GM12878 (cell line): ENCODE measurements at regions not wholly inside any gene's neighbourhood (a gene's known extent, or its start where the extent isn't known, plus 50 kb on each side); places are given as distances from the start of the nearest gene placed in this dataset.

Experiments used
- ATAC-seq: fragments of 200-7000 bp; cut with Tn5 transposase; 3 replicates; pipeline ENCODE4 v1.9.1; 2020; ENCODE audit warnings: mild to moderate bottlenecking, moderate library complexity
- BruUV-seq: library from RNA; stranded (reverse); fragments of 400-500 nt; replicated peaks from 2 replicates; lab custom pipeline; 2021; lab: Mats Ljungman, UMichigan
- CTCF ChIA-PET: fragments of 300-600 bp; sonication (Branson Sonifier 250); formaldehyde crosslinking; extraction: SDS; loops from one replicate; lab custom pipeline; 2021; ENCODE audit warnings: inconsistent platforms; lab: Yijun Ruan, JAX
- POLR2A ChIA-PET: fragments of 350-600 bp; formaldehyde crosslinking; extraction: SDS; loops from one replicate; lab custom pipeline; 2021; ENCODE audit warnings: inconsistent platforms; lab: Charles Lee
- RAD21 ChIA-PET: fragments of 300-600 bp; sonication (Branson Sonifier 250); formaldehyde crosslinking; loops from one replicate; lab custom pipeline; 2023; ENCODE audit warnings: antibody characterized with exemption; ENCODE audit not compliant: unreplicated experiment; lab: Charles Lee
- SMC1A ChIA-PET: fragments of 300-600 bp; sonication (Branson Sonifier 250); formaldehyde crosslinking; loops from one replicate; lab custom pipeline; 2023; ENCODE audit not compliant: unreplicated experiment, uncharacterized antibody; lab: Charles Lee
- DNase-seq: peaks from one replicate; pipeline ENCODE4 v3.0.0-alpha.2; 2011; ENCODE audit warnings: low read depth, low spot score
- FAIRE-seq: peaks from 3 replicates; lab custom pipeline; 2011; peaks lifted over from hg19 to GRCh38; lab: Jason Lieb, UNC
- H2AFZ ChIP-seq: 2 replicates; pipeline ENCODE4 v1.6.0; 2011; ENCODE audit warnings: low read depth, low read length, control low read depth; ENCODE audit not compliant: control insufficient read depth
- H3K27ac ChIP-seq: 2 replicates; pipeline ENCODE4 v1.5.1; 2011; ENCODE audit warnings: control low read depth; ENCODE audit not compliant: control insufficient read depth, insufficient read depth
- H3K27me3 ChIP-seq, 2 experiments: replicated peaks in 1 of 2; 2 replicates each; pipeline versions ENCODE4 v1.6.0 to v1.6.1; 2011; ENCODE audit warnings: low read length in 1 of 2; ENCODE audit not compliant: control insufficient read depth in 2 of 2, insufficient read depth in 2 of 2
- H3K36me3 ChIP-seq, 2 experiments: 2 replicates each; pipeline ENCODE4 v1.5.1; 2011; ENCODE audit warnings: low read length in 1 of 2; ENCODE audit not compliant: control insufficient read depth in 2 of 2, insufficient read depth in 2 of 2
- H3K4me1 ChIP-seq: 2 replicates; pipeline ENCODE4 v1.6.1; 2011; ENCODE audit warnings: mild to moderate bottlenecking, low read length, moderate library complexity, mixed read lengths; ENCODE audit not compliant: control insufficient read depth, insufficient read depth
- H3K4me2 ChIP-seq: 2 replicates; pipeline ENCODE4 v1.6.0; 2011; ENCODE audit warnings: control low read depth; ENCODE audit not compliant: control insufficient read depth, insufficient read depth
- H3K4me3 ChIP-seq: fragments of 200-600 bp; sonication (generic); 2 replicates; pipeline ENCODE4 v1.5.1; 2016
- H3K79me2 ChIP-seq: 2 replicates; pipeline ENCODE4 v1.6.0; 2011; ENCODE audit warnings: low read length; ENCODE audit not compliant: control insufficient read depth, insufficient read depth
- H3K9ac ChIP-seq: 2 replicates; pipeline ENCODE4 v1.8.0; 2011; ENCODE audit warnings: low read length, control low read depth, mixed read lengths; ENCODE audit not compliant: control insufficient read depth, insufficient read depth
- H3K9me3 ChIP-seq: replicated peaks from 3 replicates; pipeline ENCODE4 v1.5.1; 2011; ENCODE audit warnings: mild to moderate bottlenecking, low read length; ENCODE audit not compliant: control insufficient read depth, insufficient read depth
- H4K20me1 ChIP-seq: 2 replicates; pipeline ENCODE4 v1.6.0; 2011; ENCODE audit not compliant: control insufficient read depth, insufficient read depth
- ATF7 ChIP-seq: fragments of 450-650 bp; IDR thresholded peaks from 2 replicates; pipeline ENCODE4 v1.6.1; 2016; ENCODE audit warnings: low read depth, mild to moderate bottlenecking
- CBFB ChIP-seq: IDR thresholded peaks from 2 replicates; pipeline ENCODE4 v1.6.1; 2016; ENCODE audit warnings: antibody characterized with exemption, low read depth
- IKZF2 ChIP-seq, 2 experiments: fragments of 450-650 bp; IDR thresholded peaks; 2 replicates each; pipeline ENCODE4 v1.6.1; 2017; ENCODE audit warnings: mild to moderate bottlenecking in 2 of 2, moderate library complexity in 2 of 2
- MYC ChIP-seq: IDR thresholded peaks from 2 replicates; pipeline ENCODE4 v1.6.1; 2011; ENCODE audit warnings: mild to moderate bottlenecking, low read length, moderate library complexity, inconsistent platforms; ENCODE audit not compliant: insufficient read depth, insufficient replicate concordance, insufficient read length, severe bottlenecking
- NFYA ChIP-seq: IDR thresholded peaks from 2 replicates; pipeline ENCODE4 v1.6.1; 2011; ENCODE audit warnings: low read depth, mild to moderate bottlenecking, low read length, improper control_type of control experiment, borderline replicate concordance
- POLR2AphosphoS2 ChIP-seq: IDR thresholded peaks from 2 replicates; pipeline ENCODE4 v1.6.1; 2011; ENCODE audit warnings: low read depth, mild to moderate bottlenecking, low read length, improper control_type of control experiment, moderate library complexity
- RAD21 ChIP-seq: IDR thresholded peaks from 2 replicates; pipeline ENCODE4 v1.6.1; 2011; ENCODE audit warnings: mild to moderate bottlenecking, low read depth, low read length, moderate library complexity; ENCODE audit not compliant: insufficient read depth
- TCF12 ChIP-seq: IDR thresholded peaks from 2 replicates; pipeline ENCODE4 v1.6.1; 2011; ENCODE audit warnings: low read depth, mild to moderate bottlenecking, low read length
- in situ Hi-C: fragments of 300-500 bp; cut with MboI; formaldehyde crosslinking; loops from 9 replicates; pipeline ENCODE4 v1.14.3; 2018; ENCODE audit warnings: mixed read lengths
- intact Hi-C: fragments of 100-400 bp; cut with micrococcal nuclease; formaldehyde crosslinking; loops from one replicate; pipeline ENCODE4 v1.14.2; 2022; ENCODE audit not compliant: unreplicated experiment
- TF ChIP-seq, protein P1 (sequence below): fragments of 450-650 bp; conservative IDR thresholded peaks from 2 replicates; pipeline ENCODE4 v1.6.1; 2017; ENCODE audit warnings: mild to moderate bottlenecking, moderate library complexity
- TF ChIP-seq, protein P2 (sequence below): IDR thresholded peaks from 2 replicates; pipeline ENCODE4 v1.6.1; 2012; ENCODE audit warnings: mild to moderate bottlenecking, low read depth, low read length
- TF ChIP-seq, protein P3 (sequence below): fragments of 450-650 bp; IDR thresholded peaks from 2 replicates; pipeline ENCODE4 v1.6.1; 2016; ENCODE audit warnings: mild to moderate bottlenecking, moderate library complexity, borderline replicate concordance

DNA sequence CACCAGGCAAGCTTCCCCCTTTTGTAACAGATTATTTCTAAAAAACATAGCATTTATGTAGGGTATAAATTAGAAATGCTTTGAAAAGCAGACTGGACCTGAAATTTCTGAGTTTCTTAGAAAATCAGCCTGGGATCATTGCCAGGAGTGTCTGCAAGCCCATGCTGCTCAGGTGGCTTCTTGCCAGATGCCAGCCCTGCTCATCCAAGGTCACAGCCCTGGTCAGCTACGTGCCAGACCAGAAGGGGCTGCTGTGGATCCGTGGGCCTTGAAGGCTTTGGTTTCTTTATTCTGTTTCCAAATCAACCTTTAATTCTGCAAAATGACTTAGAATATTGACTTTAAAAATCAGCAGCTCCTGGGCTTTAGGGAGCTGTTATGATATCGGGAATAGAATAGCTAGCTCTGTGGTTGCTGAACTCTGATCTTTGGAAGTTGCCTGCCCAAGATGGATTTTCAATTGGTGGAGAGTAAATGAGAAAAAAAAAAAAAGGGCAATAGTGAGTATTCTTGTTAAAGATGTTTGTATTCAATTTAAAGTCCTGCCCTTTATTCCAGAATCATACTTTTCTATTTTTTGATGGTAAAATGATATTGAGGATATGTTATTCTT, 370.1 kb upstream of the ONECUT1 start (continued):
- TF ChIP-seq, protein P1, sequence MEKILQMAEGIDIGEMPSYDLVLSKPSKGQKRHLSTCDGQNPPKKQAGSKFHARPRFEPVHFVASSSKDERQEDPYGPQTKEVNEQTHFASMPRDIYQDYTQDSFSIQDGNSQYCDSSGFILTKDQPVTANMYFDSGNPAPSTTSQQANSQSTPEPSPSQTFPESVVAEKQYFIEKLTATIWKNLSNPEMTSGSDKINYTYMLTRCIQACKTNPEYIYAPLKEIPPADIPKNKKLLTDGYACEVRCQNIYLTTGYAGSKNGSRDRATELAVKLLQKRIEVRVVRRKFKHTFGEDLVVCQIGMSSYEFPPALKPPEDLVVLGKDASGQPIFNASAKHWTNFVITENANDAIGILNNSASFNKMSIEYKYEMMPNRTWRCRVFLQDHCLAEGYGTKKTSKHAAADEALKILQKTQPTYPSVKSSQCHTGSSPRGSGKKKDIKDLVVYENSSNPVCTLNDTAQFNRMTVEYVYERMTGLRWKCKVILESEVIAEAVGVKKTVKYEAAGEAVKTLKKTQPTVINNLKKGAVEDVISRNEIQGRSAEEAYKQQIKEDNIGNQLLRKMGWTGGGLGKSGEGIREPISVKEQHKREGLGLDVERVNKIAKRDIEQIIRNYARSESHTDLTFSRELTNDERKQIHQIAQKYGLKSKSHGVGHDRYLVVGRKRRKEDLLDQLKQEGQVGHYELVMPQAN, result no peak
- no peak for TF ChIP-seq ATF7
- no peak for TF ChIP-seq TCF12
- TF ChIP-seq IKZF2 (IDR thresholded peaks at IDR 0.05), result no peak
- TF ChIP-seq MYC, result no peak
- TF ChIP-seq RAD21, result no peak
- TF ChIP-seq, all 136 proteins: peak for 0

DNA sequence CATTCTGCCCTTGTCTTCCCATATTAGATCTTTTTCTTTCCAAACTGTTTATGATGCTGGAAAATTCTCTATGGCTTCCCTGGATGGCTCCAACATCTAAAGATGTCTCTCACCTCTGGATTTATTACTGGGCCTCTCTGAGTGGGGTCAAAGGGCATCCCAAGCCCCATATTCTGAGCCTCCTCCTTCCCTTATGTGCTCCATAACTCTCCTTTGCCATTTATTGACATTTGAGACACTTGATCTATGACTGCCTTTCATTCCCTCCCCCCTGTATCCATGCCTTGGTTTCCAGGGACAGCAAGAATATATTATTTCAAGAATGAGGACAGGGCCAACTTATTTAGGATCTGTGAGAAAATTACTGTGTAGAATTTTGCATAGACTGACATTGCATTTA, 369.3 kb upstream of the ONECUT1 start:
- Histone ChIP-seq H3K36me3 (no peaks in the 10 kb centered on the region), H3K4me3 (no peak overlapping the region), H3K79me2 (no peaks in the 10 kb centered on the region), H2AFZ (no peak overlapping the region), H4K20me1 (no peaks in the 10 kb centered on the region), H3K9me3 (no peaks in the 10 kb centered on the region), H3K4me2 (no peak overlapping the region), H3K27ac (no peak overlapping the region), H3K9ac (no peak overlapping the region), H3K4me1 (no peaks in the 10 kb centered on the region), H3K27me3 (no peaks in the 10 kb centered on the region)
- ChIA-PET CTCF (no interaction called here), POLR2A (no interaction called here), RAD21 (no interaction called here), SMC1A (no interaction called here)
- in situ Hi-C loops (no loop called here), intact Hi-C loops (no loop called here)
- no TSS peak for BruUV-seq
- no peak for DNase-seq
- ATAC-seq, result no peak
- FAIRE-seq, result no peak
- no peak for TF ChIP-seq NFYA
- no peak for TF ChIP-seq POLR2AphosphoS2
- no peak for TF ChIP-seq CBFB
- TF ChIP-seq, protein P2, sequence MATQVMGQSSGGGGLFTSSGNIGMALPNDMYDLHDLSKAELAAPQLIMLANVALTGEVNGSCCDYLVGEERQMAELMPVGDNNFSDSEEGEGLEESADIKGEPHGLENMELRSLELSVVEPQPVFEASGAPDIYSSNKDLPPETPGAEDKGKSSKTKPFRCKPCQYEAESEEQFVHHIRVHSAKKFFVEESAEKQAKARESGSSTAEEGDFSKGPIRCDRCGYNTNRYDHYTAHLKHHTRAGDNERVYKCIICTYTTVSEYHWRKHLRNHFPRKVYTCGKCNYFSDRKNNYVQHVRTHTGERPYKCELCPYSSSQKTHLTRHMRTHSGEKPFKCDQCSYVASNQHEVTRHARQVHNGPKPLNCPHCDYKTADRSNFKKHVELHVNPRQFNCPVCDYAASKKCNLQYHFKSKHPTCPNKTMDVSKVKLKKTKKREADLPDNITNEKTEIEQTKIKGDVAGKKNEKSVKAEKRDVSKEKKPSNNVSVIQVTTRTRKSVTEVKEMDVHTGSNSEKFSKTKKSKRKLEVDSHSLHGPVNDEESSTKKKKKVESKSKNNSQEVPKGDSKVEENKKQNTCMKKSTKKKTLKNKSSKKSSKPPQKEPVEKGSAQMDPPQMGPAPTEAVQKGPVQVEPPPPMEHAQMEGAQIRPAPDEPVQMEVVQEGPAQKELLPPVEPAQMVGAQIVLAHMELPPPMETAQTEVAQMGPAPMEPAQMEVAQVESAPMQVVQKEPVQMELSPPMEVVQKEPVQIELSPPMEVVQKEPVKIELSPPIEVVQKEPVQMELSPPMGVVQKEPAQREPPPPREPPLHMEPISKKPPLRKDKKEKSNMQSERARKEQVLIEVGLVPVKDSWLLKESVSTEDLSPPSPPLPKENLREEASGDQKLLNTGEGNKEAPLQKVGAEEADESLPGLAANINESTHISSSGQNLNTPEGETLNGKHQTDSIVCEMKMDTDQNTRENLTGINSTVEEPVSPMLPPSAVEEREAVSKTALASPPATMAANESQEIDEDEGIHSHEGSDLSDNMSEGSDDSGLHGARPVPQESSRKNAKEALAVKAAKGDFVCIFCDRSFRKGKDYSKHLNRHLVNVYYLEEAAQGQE, result no peak
- TF ChIP-seq, protein P3, sequence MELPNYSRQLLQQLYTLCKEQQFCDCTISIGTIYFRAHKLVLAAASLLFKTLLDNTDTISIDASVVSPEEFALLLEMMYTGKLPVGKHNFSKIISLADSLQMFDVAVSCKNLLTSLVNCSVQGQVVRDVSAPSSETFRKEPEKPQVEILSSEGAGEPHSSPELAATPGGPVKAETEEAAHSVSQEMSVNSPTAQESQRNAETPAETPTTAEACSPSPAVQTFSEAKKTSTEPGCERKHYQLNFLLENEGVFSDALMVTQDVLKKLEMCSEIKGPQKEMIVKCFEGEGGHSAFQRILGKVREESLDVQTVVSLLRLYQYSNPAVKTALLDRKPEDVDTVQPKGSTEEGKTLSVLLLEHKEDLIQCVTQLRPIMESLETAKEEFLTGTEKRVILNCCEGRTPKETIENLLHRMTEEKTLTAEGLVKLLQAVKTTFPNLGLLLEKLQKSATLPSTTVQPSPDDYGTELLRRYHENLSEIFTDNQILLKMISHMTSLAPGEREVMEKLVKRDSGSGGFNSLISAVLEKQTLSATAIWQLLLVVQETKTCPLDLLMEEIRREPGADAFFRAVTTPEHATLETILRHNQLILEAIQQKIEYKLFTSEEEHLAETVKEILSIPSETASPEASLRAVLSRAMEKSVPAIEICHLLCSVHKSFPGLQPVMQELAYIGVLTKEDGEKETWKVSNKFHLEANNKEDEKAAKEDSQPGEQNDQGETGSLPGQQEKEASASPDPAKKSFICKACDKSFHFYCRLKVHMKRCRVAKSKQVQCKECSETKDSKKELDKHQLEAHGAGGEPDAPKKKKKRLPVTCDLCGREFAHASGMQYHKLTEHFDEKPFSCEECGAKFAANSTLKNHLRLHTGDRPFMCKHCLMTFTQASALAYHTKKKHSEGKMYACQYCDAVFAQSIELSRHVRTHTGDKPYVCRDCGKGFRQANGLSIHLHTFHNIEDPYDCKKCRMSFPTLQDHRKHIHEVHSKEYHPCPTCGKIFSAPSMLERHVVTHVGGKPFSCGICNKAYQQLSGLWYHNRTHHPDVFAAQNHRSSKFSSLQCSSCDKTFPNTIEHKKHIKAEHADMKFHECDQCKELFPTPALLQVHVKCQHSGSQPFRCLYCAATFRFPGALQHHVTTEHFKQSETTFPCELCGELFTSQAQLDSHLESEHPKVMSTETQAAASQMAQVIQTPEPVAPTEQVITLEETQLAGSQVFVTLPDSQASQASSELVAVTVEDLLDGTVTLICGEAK, result no peak
